ENCODE measurements at regions not wholly inside any gene's neighbourhood (a gene's known extent, or its start where the extent isn't known, plus 50 kb on each side); places are given as distances from the start of the nearest gene placed in this dataset.
A peak's percentile ranks its signal among the peaks of the same experiment; 100 is the strongest.

GRCh38 chr2:128436479-128437203, 118.0 kb upstream of the HS6ST1 start:
- Histone ChIP-seq H3K4me1 (ENCODE audit: control insufficient read depth in 4 of 4, insufficient read depth in 4 of 4, low read length in 3 of 4) (no peaks in the 10 kb centered on the region), H3K4me3 (ENCODE audit: low read depth in 1 of 3, low read length in 3 of 3) (no peak overlapping the region), H3K9ac (ENCODE audit: low read depth in 1 of 2, low read length in 2 of 2) (no peak overlapping the region), H3K36me3 (ENCODE audit: control insufficient read depth in 4 of 4, insufficient read depth in 3 of 4, low read depth in 1 of 4, low read length in 3 of 4) (no peaks in the 10 kb centered on the region), H3K9me3 (ENCODE audit: control insufficient read depth in 4 of 4, low read length in 3 of 4) (no peaks in the 10 kb centered on the region), H3K27ac (ENCODE audit: low read depth in 1 of 2, low read length in 2 of 2) (no peak overlapping the region), H3K27me3 (ENCODE audit: control insufficient read depth in 4 of 4, insufficient read depth in 4 of 4, low read length in 3 of 4) (no peaks in the 10 kb centered on the region)
- TF ChIP-seq ZBTB33 (IDR thresholded peaks at IDR 0.05): no peak
- no peak for TF ChIP-seq HNF4G (IDR thresholded peaks at IDR 0.05)
- no peak for TF ChIP-seq NR2F2 (IDR thresholded peaks at IDR 0.05)
- no peak for TF ChIP-seq TAF1 (conservative IDR thresholded peaks at IDR 0.05)
- no peak for TF ChIP-seq EGR1 (IDR thresholded peaks at IDR 0.05; ENCODE audit: low read depth in 2 of 2)
- TF ChIP-seq YY1 (IDR thresholded peaks at IDR 0.05): no peak
- TF ChIP-seq MAX (IDR thresholded peaks at IDR 0.05): no peak
- no peak for TF ChIP-seq HNF4A (conservative IDR thresholded peaks at IDR 0.05)
- TF ChIP-seq GABPA (IDR thresholded peaks at IDR 0.05 in 1 of 2, conservative IDR thresholded peaks at IDR 0.05 in 1 of 2): no peak
- no peak for TF ChIP-seq JUND (IDR thresholded peaks at IDR 0.05)
- TF ChIP-seq FOXA1 (IDR thresholded peaks at IDR 0.05): no peak
- TF ChIP-seq RXRA (IDR thresholded peaks at IDR 0.05): no peak
- DNase-seq (ENCODE audit: low spot score): peak; percentile 9
- WGBS: 90% methylated on average over 12 of the region's 12 CpGs

- peak; percentile 16 for DNase-seq (ENCODE audit: low spot score)
- no peaks in the 10 kb centered on the region for H3K27me3 ChIP-seq (ENCODE audit: control insufficient read depth in 4 of 4, insufficient read depth in 4 of 4, low read length in 3 of 4)
- 77% methylated on average over 9 of the region's 9 CpGs for WGBS
Measured at GRCh38 chr2:128437204-128437565, 118.5 kb upstream of the HS6ST1 start.

More at GRCh38 chr2:128437204-128437565, 118.5 kb upstream of the HS6ST1 start:
- Histone ChIP-seq H3K36me3 (ENCODE audit: control insufficient read depth in 4 of 4, insufficient read depth in 3 of 4, low read depth in 1 of 4, low read length in 3 of 4) (no peaks in the 10 kb centered on the region), H3K27ac (ENCODE audit: low read depth in 1 of 2, low read length in 2 of 2) (no peak overlapping the region), H3K4me1 (ENCODE audit: control insufficient read depth in 4 of 4, insufficient read depth in 4 of 4, low read length in 3 of 4) (peaks cover 0 to 4% (median 3%) of the 10 kb centered on the region in 4 donors), H3K9ac (ENCODE audit: low read depth in 1 of 2, low read length in 2 of 2) (no peak overlapping the region), H3K9me3 (ENCODE audit: control insufficient read depth in 4 of 4, low read length in 3 of 4) (no peaks in the 10 kb centered on the region), H3K4me3 (ENCODE audit: low read depth in 1 of 3, low read length in 3 of 3) (no peak overlapping the region)
- TF ChIP-seq MAX (IDR thresholded peaks at IDR 0.05): no peak
- TF ChIP-seq FOXA1 (IDR thresholded peaks at IDR 0.05): no peak
- TF ChIP-seq RAD21 (IDR thresholded peaks at IDR 0.05): no peak
- no peak for TF ChIP-seq CTCF (IDR thresholded peaks at IDR 0.05; ENCODE audit: low read depth, low read length, missing input control)

Data from liver (tissue), 8 donors.